NCI-H1105 treated with DMSO at 0.1 percent for 48 hours (cell line): ENCODE measurements at regions not wholly inside any gene's neighbourhood (a gene's known extent, or its start where the extent isn't known, plus 50 kb on each side); places are given as distances from the start of the nearest gene placed in this dataset.
"Not testable (repeated sequence)": the region's sequence is repeated elsewhere in the genome, so short reads cannot be mapped to it uniquely, and the experiment has no call there.

Source experiments
- DNase-seq: peaks from one replicate; lab custom pipeline; 2025; lab: John Stamatoyannopoulos, UW

- DNase-seq: no peak
These were observed 108.8 kb upstream of the SLC1A4 start for GRCh38 chr2:64880193-64880951.

- no peak for DNase-seq
These were observed 108.1 kb upstream of the SLC1A4 start for GRCh38 chr2:64881037-64881492.

- DNase-seq: no peak
These were observed 101.6 kb upstream of the SLC1A4 start for GRCh38 chr2:64887565-64887964.

- DNase-seq: no peak
These were observed 100.4 kb upstream of the SLC1A4 start for GRCh38 chr2:64888591-64889309.

GRCh38 chr2:64889803-64890202 is 99.4 kb upstream of the SLC1A4 start:
- DNase-seq: no peak

- DNase-seq: not testable (repeated sequence)
These were observed 92.6 kb upstream of the SLC1A4 start for GRCh38 chr2:64896572-64896971.

GRCh38 chr2:64899081-64899865 is 89.9 kb upstream of the SLC1A4 start:
- no peak for DNase-seq

- DNase-seq: not testable (repeated sequence)
These were observed 89.3 kb upstream of the SLC1A4 start for GRCh38 chr2:64899876-64900275.

GRCh38 chr2:64904413-64905329 is 84.5 kb upstream of the SLC1A4 start:
- no peak for DNase-seq

- DNase-seq: no peak
These were observed 83.7 kb upstream of the SLC1A4 start for GRCh38 chr2:64905338-64906024.

GRCh38 chr2:64906853-64907536 is 82.2 kb upstream of the SLC1A4 start:
- no peak for DNase-seq

GRCh38 chr2:64908406-64908805 is 80.8 kb upstream of the SLC1A4 start:
- DNase-seq: no peak

GRCh38 chr2:64910523-64910922 is 78.7 kb upstream of the SLC1A4 start:
- DNase-seq: no peak

GRCh38 chr2:64910972-64911433 is 78.2 kb upstream of the SLC1A4 start:
- no peak for DNase-seq

GRCh38 chr2:64913357-64913869 is 75.8 kb upstream of the SLC1A4 start:
- peak; percentile 33 for DNase-seq

- DNase-seq: no peak
These were observed 75.0 kb upstream of the SLC1A4 start for GRCh38 chr2:64914247-64914646.

- DNase-seq: no peak
These were observed 74.3 kb upstream of the SLC1A4 start for GRCh38 chr2:64914735-64915509.

- DNase-seq: no peak
These were observed 73.7 kb upstream of the SLC1A4 start for GRCh38 chr2:64915510-64915900.

- no peak for DNase-seq
These were observed 70.8 kb upstream of the SLC1A4 start for GRCh38 chr2:64918220-64918886.
